CD14-positive monocyte (primary cell): ENCODE measurements at regions not wholly inside any gene's neighbourhood (a gene's known extent, or its start where the extent isn't known, plus 50 kb on each side); places are given as distances from the start of the nearest gene placed in this dataset.

Experiments used
- DNase-seq, 3 donors: peaks; one replicate each; pipeline ENCODE4 v3.0.0-alpha.2; 2011 to 2022
- H2AFZ ChIP-seq: 2 replicates; pipeline ENCODE4 v1.6.0; 2012; ENCODE audit warnings: mild to moderate bottlenecking, low read depth, low read length, inconsistent platforms; ENCODE audit not compliant: insufficient read depth, poor library complexity, severe bottlenecking
- H3K27ac ChIP-seq, 2 donors: 1 replicate in 1 of 2; 2 replicates in 1 of 2; pipeline ENCODE4 v1.5.1; 2012 to 2013; ENCODE audit warnings: low read length in 2 of 2, control low read depth in 1 of 2, inconsistent platforms in 1 of 2, low read depth in 1 of 2, mild to moderate bottlenecking in 1 of 2
- H3K27me3 ChIP-seq, 2 donors: one replicate each; pipeline versions ENCODE4 v1.6.0 to v1.6.1; 2011 to 2013; ENCODE audit warnings: low read length in 2 of 2; ENCODE audit not compliant: control insufficient read depth in 2 of 2, insufficient read depth in 2 of 2
- H3K36me3 ChIP-seq, 2 donors: replicated peaks in 1 of 2; 1 replicate in 1 of 2; 2 replicates in 1 of 2; pipeline versions ENCODE4 v1.5.1 to v1.6.1; 2012 to 2013; ENCODE audit warnings: low read length in 2 of 2, control low read depth in 1 of 2, inconsistent platforms in 1 of 2, mild to moderate bottlenecking in 1 of 2; ENCODE audit not compliant: insufficient read depth in 2 of 2, control insufficient read depth in 1 of 2
- H3K4me1 ChIP-seq, 2 donors: 1 replicate in 1 of 2; 2 replicates in 1 of 2; pipeline versions ENCODE4 v1.5.1 to v1.6.1; 2012 to 2013; ENCODE audit warnings: low read length in 2 of 2, control low read depth in 1 of 2, inconsistent platforms in 1 of 2, mild to moderate bottlenecking in 1 of 2, moderate library complexity in 1 of 2; ENCODE audit not compliant: insufficient read depth in 2 of 2, control insufficient read depth in 1 of 2
- H3K4me2 ChIP-seq: replicated peaks from 2 replicates; pipeline ENCODE3; 2012; ENCODE audit warnings: low read length, moderate library complexity, mild to moderate bottlenecking; ENCODE audit not compliant: poor library complexity, severe bottlenecking; ENCODE audit errors: extremely low read depth
- H3K4me3 ChIP-seq, 3 experiments: fragments of 200-600 bp in 1 of 3; sonication (generic) in 1 of 3; replicated peaks in 1 of 3; 1 replicate in 2 of 3; 2 replicates in 1 of 3; pipeline ENCODE4 v1.5.1; 2011 to 2013; ENCODE audit warnings: low read length in 3 of 3, mild to moderate bottlenecking in 3 of 3, control low read depth in 2 of 3, low read depth in 2 of 3, inconsistent platforms in 1 of 3, moderate library complexity in 1 of 3
- H3K79me2 ChIP-seq: 2 replicates; pipeline ENCODE4 v1.6.0; 2012; ENCODE audit warnings: mild to moderate bottlenecking, control low read depth, inconsistent platforms, low read length, moderate library complexity; ENCODE audit not compliant: insufficient read depth
- H3K9ac ChIP-seq: 2 replicates; pipeline ENCODE4 v1.6.0; 2017; ENCODE audit warnings: low read length, mild to moderate bottlenecking; ENCODE audit not compliant: insufficient read depth, poor library complexity, severe bottlenecking
- H3K9me3 ChIP-seq, 2 donors: replicated peaks in 1 of 2; 1 replicate in 1 of 2; 2 replicates in 1 of 2; pipeline versions ENCODE4 v1.5.1 to v1.6.1; 2012 to 2013; ENCODE audit warnings: low read length in 2 of 2, control low read depth in 1 of 2; ENCODE audit not compliant: control insufficient read depth in 1 of 2, insufficient read depth in 1 of 2
- H4K20me1 ChIP-seq: 2 replicates; pipeline ENCODE4 v1.6.0; 2012; ENCODE audit warnings: mild to moderate bottlenecking, low read length, control low read depth, moderate library complexity; ENCODE audit not compliant: insufficient read depth
- H3K27ac Mint-ChIP-seq, 7 donors: one replicate each; pipeline ENCODE4 v1.8.0; 2020; ENCODE audit warnings: mild to moderate bottlenecking in 7 of 7, mixed read lengths in 7 of 7, moderate library complexity in 6 of 7, inconsistent platforms in 2 of 7
- H3K27me3 Mint-ChIP-seq, 3 donors: one replicate each; pipeline ENCODE4 v1.8.0; 2021 to 2022; ENCODE audit warnings: low read depth in 3 of 3, mild to moderate bottlenecking in 3 of 3, mixed read lengths in 3 of 3, moderate library complexity in 3 of 3, inconsistent platforms in 1 of 3
- H3K36me3 Mint-ChIP-seq, 2 donors: one replicate each; pipeline ENCODE4 v1.8.0; 2020; ENCODE audit warnings: mixed read lengths in 2 of 2, inconsistent platforms in 1 of 2, mild to moderate bottlenecking in 1 of 2
- H3K4me1 Mint-ChIP-seq: one replicate; pipeline ENCODE4 v1.8.0; 2020; ENCODE audit warnings: mild to moderate bottlenecking, mixed read lengths
- H3K4me3 Mint-ChIP-seq, 2 donors: one replicate each; pipeline ENCODE4 v1.8.0; 2020; ENCODE audit warnings: mild to moderate bottlenecking in 2 of 2, mixed read lengths in 2 of 2, moderate library complexity in 1 of 2
- H3K9me3 Mint-ChIP-seq, 7 donors: one replicate each; pipeline ENCODE4 v1.8.0; 2020 to 2022; ENCODE audit warnings: mixed read lengths in 7 of 7, mild to moderate bottlenecking in 6 of 7, moderate library complexity in 6 of 7, inconsistent platforms in 2 of 7
- CTCF ChIP-seq: fragments of 200-600 bp; IDR thresholded peaks from one replicate; pipeline ENCODE4 v1.8.0; 2022; ENCODE audit warnings: antibody characterized with exemption, mild to moderate bottlenecking
- WGBS: methylation state at CpG from one replicate; pipeline ENCODE4 v1.1.5; 2013; ENCODE audit warnings: missing lambda C conversion rate; ENCODE audit not compliant: insufficient coverage; 5-methylcytosine and 5-hydroxymethylcytosine counted together
- intact Hi-C, 2 donors: fragments of 100-400 bp; cut with micrococcal nuclease; formaldehyde crosslinking; loops; one replicate each; pipeline versions ENCODE4 v1.15.0 to v1.15.1; 2023

- Histone ChIP-seq H3K27me3 (no peaks in the 10 kb centered on the region), H3K9me3 (no peaks in the 10 kb centered on the region), H3K4me1 (no peaks in the 10 kb centered on the region), H2AFZ (no peak overlapping the region), H3K4me3 (no peak overlapping the region), H3K4me2 (no peak overlapping the region), H3K79me2 (no peaks in the 10 kb centered on the region), H4K20me1 (no peaks in the 10 kb centered on the region), H3K9ac (no peak overlapping the region), H3K36me3 (no peaks in the 10 kb centered on the region), H3K27ac (no peak overlapping the region)
- peaks cover 0 to 16% (median 3%) of the 10 kb centered on the region in 7 donors for H3K9me3 Mint-ChIP-seq
- no peak overlapping the region for H3K27ac Mint-ChIP-seq
- TF ChIP-seq CTCF, result no peak
- no peaks in the 10 kb centered on the region for H3K27me3 Mint-ChIP-seq
- no peak for DNase-seq
- H3K36me3 Mint-ChIP-seq, result no peaks in the 10 kb centered on the region
- 56% methylated on average over 1 of the region's 2 CpGs for WGBS
- no peaks in the 10 kb centered on the region for H3K4me1 Mint-ChIP-seq
- intact Hi-C loops, result no loop called here
- no peak overlapping the region for H3K4me3 Mint-ChIP-seq
Observed at GRCh38 chr16:5776876-5777275, 679.3 kb upstream of the EEF2KMT start.

- Mint-ChIP-seq H3K4me1 (no peaks in the 10 kb centered on the region), H3K4me3 (no peak overlapping the region), H3K27me3 (peaks cover 0 to 1% (median 0%) of the 10 kb centered on the region in 3 donors), H3K9me3 (peaks cover 0 to 16% (median 3%) of the 10 kb centered on the region in 7 donors), H3K27ac (no peak overlapping the region), H3K36me3 (no peaks in the 10 kb centered on the region)
- Histone ChIP-seq H3K4me3 (no peak overlapping the region), H3K4me1 (no peaks in the 10 kb centered on the region), H3K27me3 (no peaks in the 10 kb centered on the region), H3K9me3 (peaks cover 0 to 2% of the 10 kb centered on the region in 2 donors), H3K36me3 (no peaks in the 10 kb centered on the region), H2AFZ (no peak overlapping the region), H3K27ac (no peak overlapping the region), H3K9ac (no peak overlapping the region), H4K20me1 (no peaks in the 10 kb centered on the region), H3K4me2 (no peak overlapping the region), H3K79me2 (no peaks in the 10 kb centered on the region)
- intact Hi-C loops, result no loop called here
- no peak for DNase-seq
- TF ChIP-seq CTCF, result no peak
- 86% methylated on average over 2 of the region's 5 CpGs for WGBS
Observed at GRCh38 chr16:5775916-5776315, 678.3 kb upstream of the EEF2KMT start.
